ENCODE measurements at regions not wholly inside any gene's neighbourhood (a gene's known extent, or its start where the extent isn't known, plus 50 kb on each side); places are given as distances from the start of the nearest gene placed in this dataset.
"Not testable (repeated sequence)": the region's sequence is repeated elsewhere in the genome, so short reads cannot be mapped to it uniquely, and the experiment has no call there.

GRCh38 chr1:73842436-73842835 lies 355.5 kb downstream of the LRRIQ3 start:
- DNase-seq = no peak

GRCh38 chr1:73839922-73840321 lies 358.1 kb downstream of the LRRIQ3 start:
- DNase-seq = no peak

- DNase-seq = no peak
These were observed 365.4 kb downstream of the LRRIQ3 start for GRCh38 chr1:73832276-73833181.

- DNase-seq = not testable (repeated sequence)
These were observed 370.7 kb downstream of the LRRIQ3 start for GRCh38 chr1:73827283-73827682.

- no peak for DNase-seq
These were observed 373.9 kb downstream of the LRRIQ3 start for GRCh38 chr1:73824065-73824464.

GRCh38 chr1:73821520-73821919 lies 376.5 kb downstream of the LRRIQ3 start:
- no peak for DNase-seq

- DNase-seq = no peak
These were observed 377.1 kb downstream of the LRRIQ3 start for GRCh38 chr1:73820843-73821242.

- DNase-seq = no peak
These were observed 384.3 kb downstream of the LRRIQ3 start for GRCh38 chr1:73813716-73814115.

- DNase-seq = no peak
These were observed 384.7 kb downstream of the LRRIQ3 start for GRCh38 chr1:73813236-73813635.

- no peak for DNase-seq
These were observed 386.2 kb downstream of the LRRIQ3 start for GRCh38 chr1:73811798-73812197.

- DNase-seq = no peak
These were observed 393.0 kb downstream of the LRRIQ3 start for GRCh38 chr1:73804935-73805334.

- DNase-seq = no peak
These were observed 394.6 kb downstream of the LRRIQ3 start for GRCh38 chr1:73803380-73803779.

GRCh38 chr1:73801912-73802429 lies 396.0 kb downstream of the LRRIQ3 start:
- DNase-seq = no peak

GRCh38 chr1:73800376-73800775 lies 397.6 kb downstream of the LRRIQ3 start:
- no peak for DNase-seq

GRCh38 chr1:73789965-73790364 lies 408.0 kb downstream of the LRRIQ3 start:
- no peak for DNase-seq

GRCh38 chr1:73784026-73784425 lies 413.9 kb downstream of the LRRIQ3 start:
- DNase-seq = no peak

GRCh38 chr1:73783352-73783751 lies 414.6 kb downstream of the LRRIQ3 start:
- DNase-seq = no peak

GRCh38 chr1:73782901-73783300 lies 415.1 kb downstream of the LRRIQ3 start:
- DNase-seq = no peak

- no peak for DNase-seq
These were observed 416.7 kb downstream of the LRRIQ3 start for GRCh38 chr1:73781251-73781650.

GRCh38 chr1:73778471-73778870 lies 419.5 kb downstream of the LRRIQ3 start:
- DNase-seq = no peak

- DNase-seq = no peak
These were observed 422.1 kb downstream of the LRRIQ3 start for GRCh38 chr1:73775896-73776295.

GRCh38 chr1:73772941-73773340 lies 425.0 kb downstream of the LRRIQ3 start:
- DNase-seq = no peak

GRCh38 chr1:73771396-73771795 lies 426.6 kb downstream of the LRRIQ3 start:
- no peak for DNase-seq

- DNase-seq = no peak
These were observed 427.7 kb downstream of the LRRIQ3 start for GRCh38 chr1:73770109-73770905.
